Transverse colon (tissue), 4 donors: ENCODE measurements at regions not wholly inside any gene's neighbourhood (a gene's known extent, or its start where the extent isn't known, plus 50 kb on each side); places are given as distances from the start of the nearest gene placed in this dataset.
A peak's percentile ranks its signal among the peaks of the same experiment; 100 is the strongest.

Experiments
- DNase-seq: peaks from one replicate; pipeline ENCODE4 v3.0.0-alpha.2; 2019
- H3K27ac ChIP-seq, 4 donors: fragments of 200-600 bp; sonication (generic); 2 replicates each; pipeline ENCODE4 v1.5.1; 2016 to 2018; ENCODE audit warnings: inconsistent platforms in 4 of 4
- H3K27me3 ChIP-seq: fragments of 200-600 bp; sonication (generic); 2 replicates; pipeline ENCODE4 v1.5.1; 2017; ENCODE audit warnings: inconsistent platforms
- H3K36me3 ChIP-seq, 4 donors: fragments of 200-600 bp; sonication (generic); 2 replicates each; pipeline ENCODE4 v1.5.1; 2017 to 2019; ENCODE audit warnings: inconsistent platforms in 4 of 4
- H3K4me1 ChIP-seq, 4 donors: fragments of 200-600 bp; sonication (generic); 2 replicates each; pipeline ENCODE4 v1.5.1; 2017 to 2020; ENCODE audit warnings: inconsistent platforms in 4 of 4
- H3K4me3 ChIP-seq, 4 donors: fragments of 200-600 bp; sonication (generic); 1 replicate in 1 of 4; 2 replicates in 3 of 4; pipeline versions ENCODE4 v1.5.1 to v1.6.1; 2017 to 2019; ENCODE audit warnings: inconsistent platforms in 4 of 4
- H3K9me3 ChIP-seq, 2 donors: fragments of 200-600 bp; sonication (generic); 2 replicates each; pipeline ENCODE4 v1.5.1; 2017 to 2019; ENCODE audit warnings: inconsistent platforms in 2 of 2
- CTCF ChIP-seq, 5 experiments: fragments of 200-600 bp in 3 of 5; fragments of 450-650 bp in 2 of 5; sonication (generic) in 3 of 5; IDR thresholded peaks; 1 replicate in 2 of 5; 2 replicates in 3 of 5; pipeline ENCODE4 v1.5.1; 2016 to 2017; ENCODE audit warnings: antibody characterized with exemption in 5 of 5, inconsistent platforms in 3 of 5, mild to moderate bottlenecking in 2 of 5, moderate library complexity in 1 of 5
- EP300 ChIP-seq: sonication (generic); formaldehyde crosslinking; IDR thresholded peaks from one replicate; pipeline ENCODE4 v1.6.1; 2017; ENCODE audit warnings: antibody characterized with exemption, low read depth
- POLR2A ChIP-seq: fragments of 450-650 bp; IDR thresholded peaks from one replicate; pipeline ENCODE4 v1.6.1; 2016; ENCODE audit warnings: antibody characterized with exemption, mild to moderate bottlenecking, moderate library complexity
- POLR2AphosphoS5 ChIP-seq, 3 donors: sonication (generic); formaldehyde crosslinking; IDR thresholded peaks; one replicate each; pipeline ENCODE4 v1.6.1; 2016; ENCODE audit warnings: antibody characterized with exemption in 3 of 3
- WGBS, 2 donors: methylation state at CpG; one replicate each; pipeline ENCODE4 v1.1.5; 2018; ENCODE audit warnings: low coverage in 1 of 2; 5-methylcytosine and 5-hydroxymethylcytosine counted together
- in situ Hi-C, 4 donors: fragments of 200-750 bp; cut with MboI; loops; one replicate each; pipeline versions ENCODE4 v1.15.0 to v1.15.1; 2017; ENCODE audit warnings: low sequenced_read_pairs in 3 of 4, low pct_ligation_motif_present in 1 of 4, low pct_unique_long_range_greater_than_20kb in 1 of 4
- intact Hi-C: fragments of 100-400 bp; cut with DNase I; formaldehyde crosslinking; loops from one replicate; pipeline ENCODE4 v1.15.1; 2023; ENCODE audit warnings: low total_unique reads

GRCh38 chr22:44400763-44401060 is 88.0 kb upstream of the SHISAL1 start:
- intact Hi-C loops (no loop called here), in situ Hi-C loops (no loop called here)
- TF ChIP-seq EP300 (no peak), POLR2AphosphoS5 (IDR thresholded peaks at IDR 0.05) (no peak), POLR2A (no peak), CTCF (IDR thresholded peaks at IDR 0.05) (no peak)
- H3K9me3 ChIP-seq, result no peaks in the 10 kb centered on the region
- H3K27me3 ChIP-seq, result no peaks in the 10 kb centered on the region
- H3K4me3 ChIP-seq, result no peak overlapping the region
- WGBS, 2 donors, result 53 to 64% methylated on average over 3 of the region's 3 CpGs
- H3K36me3 ChIP-seq, result no peaks in the 10 kb centered on the region
- no peak overlapping the region for H3K27ac ChIP-seq
- no peak for DNase-seq
- H3K4me1 ChIP-seq, result no peaks in the 10 kb centered on the region

DNA sequence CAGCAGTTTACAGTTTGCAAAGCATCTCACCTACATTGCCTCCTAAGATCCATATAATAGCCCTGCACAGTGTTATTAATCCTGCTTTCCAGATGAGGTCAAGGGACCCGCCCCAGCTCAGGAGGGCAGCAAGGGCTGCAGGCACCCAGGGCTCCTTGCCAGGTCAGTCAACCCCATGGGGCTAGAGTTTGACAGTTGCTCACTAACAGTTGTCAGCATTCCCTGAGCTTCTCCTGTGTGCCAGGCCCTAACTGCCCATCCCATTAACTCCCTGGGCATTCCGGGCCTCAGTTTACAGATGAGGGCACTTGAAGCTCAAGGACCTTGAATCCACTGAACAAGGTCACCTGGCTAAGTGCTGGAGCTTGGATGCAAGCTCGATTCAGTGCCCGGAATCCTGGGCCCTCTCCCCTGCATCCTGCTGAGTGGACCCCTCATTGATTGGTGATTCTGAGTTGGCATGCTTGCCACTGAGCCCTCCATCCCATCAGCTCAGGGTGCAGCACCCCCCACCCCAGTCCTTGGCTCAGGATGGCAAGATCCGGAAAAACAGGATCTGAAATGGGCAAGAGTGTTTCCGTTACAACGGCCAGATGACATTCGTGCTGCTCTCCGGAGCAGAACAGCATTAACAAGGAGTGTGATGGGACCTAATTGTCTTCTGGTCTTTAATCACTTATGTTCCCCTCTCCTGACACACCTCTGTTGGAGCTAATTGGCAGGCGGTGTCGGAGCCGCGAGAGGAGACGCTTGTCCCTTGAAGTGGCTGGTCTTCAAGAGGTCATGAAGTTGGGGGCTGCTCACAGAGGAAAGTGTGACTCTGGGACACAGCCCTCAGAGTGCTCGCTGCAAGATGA is 87.4 kb upstream of the SHISAL1 start:
- intact Hi-C loops, result no loop called here
- DNase-seq, result peak; percentile 1
- no peak for TF ChIP-seq POLR2A
- TF ChIP-seq CTCF (IDR thresholded peaks at IDR 0.05), result no peak
- no peak for TF ChIP-seq EP300
- TF ChIP-seq POLR2AphosphoS5 (IDR thresholded peaks at IDR 0.05), result no peak

GRCh38 chr22:44398856-44399837 is 86.4 kb upstream of the SHISAL1 start:
- no peaks in the 10 kb centered on the region for H3K9me3 ChIP-seq
- no peaks in the 10 kb centered on the region for H3K4me1 ChIP-seq
- H3K36me3 ChIP-seq, result no peaks in the 10 kb centered on the region
- H3K27ac ChIP-seq, result no peak overlapping the region
- H3K4me3 ChIP-seq, result no peak overlapping the region
- in situ Hi-C loops, result no loop called here
- intact Hi-C loops, result no loop called here
- TF ChIP-seq EP300 (no peak), POLR2AphosphoS5 (IDR thresholded peaks at IDR 0.05) (no peak), CTCF (IDR thresholded peaks at IDR 0.05) (no peak), POLR2A (no peak)
- peak; percentile 1 for DNase-seq
- WGBS, 2 donors, result 76 to 83% methylated on average over 11 to 19 of the region's 19 CpGs
- H3K27me3 ChIP-seq, result no peaks in the 10 kb centered on the region

More for the DNA sequence above, 87.4 kb upstream of the SHISAL1 start:
- Histone ChIP-seq H3K27ac (no peak overlapping the region), H3K36me3 (no peaks in the 10 kb centered on the region), H3K9me3 (no peaks in the 10 kb centered on the region), H3K27me3 (no peaks in the 10 kb centered on the region), H3K4me3 (no peak overlapping the region), H3K4me1 (no peaks in the 10 kb centered on the region)
- in situ Hi-C loops, result no loop called here
- WGBS, 2 donors, result 68% methylated on average over 15 of the region's 15 CpGs; no CpG with 5 or more reads in 1 of the 2 donors
